Hippocampal formation (tissue), 2 donors: ENCODE measurements at regions not wholly inside any gene's neighbourhood (a gene's known extent, or its start where the extent isn't known, plus 50 kb on each side); places are given as distances from the start of the nearest gene placed in this dataset.
"Not testable (repeated sequence)": the region's sequence is repeated elsewhere in the genome, so short reads cannot be mapped to it uniquely, and the experiment has no call there.

Experiments used
- DNase-seq, 2 donors: peaks; one replicate each; lab custom pipeline; 2025; lab: John Stamatoyannopoulos, UW

- DNase-seq: not testable (repeated sequence)
These were observed 710.3 kb upstream of the INTU start for GRCh38 chr4:126922328-126922938.

DNA sequence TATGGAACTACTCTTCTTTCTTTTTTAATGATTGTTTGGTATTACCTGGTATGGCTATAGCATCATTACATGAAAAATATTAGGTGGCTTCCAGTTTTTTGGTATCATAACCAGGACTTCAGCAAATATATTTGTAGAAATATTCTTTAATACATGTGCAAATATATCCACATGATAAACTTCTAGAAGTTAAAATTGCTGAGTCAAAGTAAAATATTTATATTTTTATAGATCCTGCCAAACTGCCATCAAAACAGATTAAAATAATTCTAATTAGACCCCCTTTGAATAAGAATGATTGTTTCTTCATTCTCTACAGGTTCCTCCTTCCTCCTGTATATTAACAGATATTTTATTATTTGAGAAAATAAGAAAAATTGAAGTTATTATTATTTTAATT is 708.5 kb upstream of the INTU start:
- DNase-seq: no peak

GRCh38 chr4:126930059-126930458 is 702.7 kb upstream of the INTU start:
- not testable (repeated sequence) for DNase-seq

DNA sequence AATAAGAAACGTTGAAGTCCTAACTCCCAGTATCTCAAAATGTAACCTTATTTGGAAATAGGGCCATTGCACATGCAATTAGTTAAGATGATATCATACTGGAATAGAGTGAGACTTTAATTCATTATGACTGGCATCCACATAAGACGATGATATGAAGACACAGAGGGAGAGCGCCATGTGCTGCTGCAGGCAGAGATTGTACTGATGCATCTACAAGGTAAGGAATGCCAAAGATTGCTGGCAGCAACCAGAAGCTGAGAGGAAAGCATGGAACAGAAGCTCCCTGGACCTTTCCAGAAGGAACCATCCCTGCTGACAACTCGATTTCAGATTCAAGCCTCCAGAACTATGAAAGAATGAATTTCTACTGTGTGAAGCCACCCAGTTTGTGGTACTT is 697.0 kb upstream of the INTU start:
- DNase-seq: no peak

- DNase-seq: no peak
These were observed 695.4 kb upstream of the INTU start for GRCh38 chr4:126937342-126937741.

DNA sequence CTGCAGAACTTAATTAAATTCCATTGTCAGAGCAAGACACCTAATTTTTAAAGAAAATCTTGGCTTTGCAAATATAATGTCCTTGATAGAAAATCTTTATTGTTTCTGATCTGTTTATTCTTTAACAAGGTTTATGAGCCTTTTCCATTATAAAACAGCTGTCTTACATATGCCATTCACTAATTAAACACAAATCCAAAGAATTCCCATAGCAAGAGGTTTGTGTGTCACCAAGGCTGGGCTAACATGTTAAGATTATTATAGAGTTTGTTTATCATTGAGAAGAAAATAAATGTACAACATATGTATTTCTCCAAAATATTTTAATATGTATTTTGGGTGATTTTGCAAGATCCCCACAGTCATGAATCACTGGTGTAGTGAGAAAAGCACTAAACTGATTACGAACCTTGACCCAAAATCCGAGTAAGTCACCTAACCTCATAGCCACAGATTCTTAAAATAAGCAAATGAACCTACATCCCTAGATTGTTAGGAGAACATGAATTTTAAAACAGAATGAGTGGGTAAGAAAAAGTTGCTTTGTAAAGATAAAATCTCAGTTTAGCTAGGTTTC is 694.8 kb upstream of the INTU start:
- no peak for DNase-seq

- DNase-seq: no peak
These were observed 693.4 kb upstream of the INTU start for GRCh38 chr4:126939401-126939800.

DNA sequence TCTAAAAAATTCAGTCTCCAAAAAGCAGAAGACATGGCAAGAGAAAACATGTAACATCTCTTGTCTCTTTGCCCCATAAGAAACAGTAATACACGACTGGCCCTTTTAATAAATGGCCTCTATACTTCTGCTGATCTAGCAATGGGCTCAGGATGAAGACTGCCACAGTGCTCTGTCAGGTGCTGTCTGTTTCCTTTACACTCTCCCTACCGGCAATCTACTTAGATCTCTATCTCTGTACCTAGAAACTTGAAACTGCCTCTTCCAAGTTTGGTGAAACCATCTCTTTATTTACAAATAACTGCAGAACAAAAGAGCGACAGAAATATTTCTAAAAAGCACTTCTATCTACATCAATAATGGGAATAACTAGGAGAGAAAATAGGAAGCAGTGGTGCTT is 685.2 kb upstream of the INTU start:
- no peak for DNase-seq

DNA sequence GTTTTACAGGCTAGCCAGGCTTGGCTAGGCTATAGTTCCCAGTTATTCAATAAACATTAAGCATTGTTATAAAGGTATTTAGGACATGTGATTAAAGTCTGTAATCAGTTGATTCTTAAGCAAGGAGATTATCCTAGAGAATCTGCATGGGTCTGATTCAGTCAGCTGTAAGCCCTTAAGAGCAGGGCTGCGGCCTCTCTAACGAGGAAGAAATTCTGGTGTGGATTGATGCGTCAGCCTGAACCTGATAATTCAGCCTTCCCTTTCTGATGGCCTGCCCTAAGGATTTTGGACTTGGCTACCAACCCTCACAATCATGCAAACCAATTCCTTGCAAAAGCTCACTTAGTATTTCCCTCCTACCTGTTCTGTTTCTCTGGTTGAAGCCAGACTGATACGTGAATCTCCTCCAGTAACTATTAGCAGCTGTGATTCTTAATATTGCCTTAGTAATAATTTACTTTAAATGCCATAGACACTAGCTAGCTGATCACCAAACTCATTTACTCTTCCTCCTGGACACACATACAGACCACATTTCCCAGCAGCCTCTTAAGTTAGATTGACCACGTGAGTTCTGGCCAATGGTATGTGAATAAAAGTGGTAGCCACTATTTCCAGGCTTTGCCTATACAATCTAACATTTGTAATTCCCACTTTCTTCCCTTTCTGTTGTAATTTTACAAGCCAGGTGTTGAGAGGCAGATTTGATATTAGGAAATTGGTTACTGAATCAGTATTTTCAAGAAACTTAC is 678.0 kb upstream of the INTU start:
- no peak for DNase-seq

DNA sequence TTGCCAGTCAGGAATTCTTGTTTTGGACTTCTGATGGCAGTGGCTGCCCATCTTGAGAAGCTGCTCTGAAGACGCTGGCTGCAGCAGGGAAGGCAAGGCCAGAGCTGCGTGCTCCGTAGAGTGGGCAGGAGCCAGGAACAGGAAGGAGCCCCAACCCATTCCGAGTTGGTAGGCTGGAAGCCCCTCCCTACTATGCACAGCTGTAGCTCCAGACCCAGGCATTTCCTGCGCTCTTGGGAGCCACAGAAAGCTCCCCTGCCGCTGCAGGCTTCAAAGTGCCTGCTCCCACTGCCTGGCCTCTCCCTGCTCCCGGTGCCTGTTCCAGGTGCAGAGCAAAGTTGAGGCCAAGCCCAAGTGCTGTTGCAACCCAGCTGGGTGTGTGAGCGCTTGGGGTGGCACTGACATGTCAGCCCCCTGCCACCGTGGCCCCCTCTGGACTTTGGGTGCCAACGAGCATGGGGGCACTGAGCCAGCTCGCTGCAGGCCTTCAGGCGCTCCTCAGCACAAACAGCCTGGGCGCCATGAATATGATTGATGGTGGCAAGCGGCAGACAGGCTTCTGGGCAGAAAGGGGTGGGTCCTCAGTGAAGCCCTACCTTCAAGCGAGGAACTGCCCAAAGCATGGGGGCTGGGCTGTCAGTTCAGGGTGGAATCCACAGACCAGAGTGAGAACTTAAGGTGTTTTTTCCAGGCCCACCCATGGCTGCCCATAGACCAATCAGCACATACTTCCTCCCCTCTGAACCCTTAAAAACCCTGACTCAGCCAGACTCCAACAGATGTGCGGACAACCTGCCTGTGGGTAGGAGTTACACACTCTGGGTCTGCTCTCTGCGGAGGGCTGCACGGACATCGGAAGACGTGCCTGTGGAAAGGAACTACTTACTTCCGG is 677.2 kb upstream of the INTU start:
- DNase-seq: no peak

DNA sequence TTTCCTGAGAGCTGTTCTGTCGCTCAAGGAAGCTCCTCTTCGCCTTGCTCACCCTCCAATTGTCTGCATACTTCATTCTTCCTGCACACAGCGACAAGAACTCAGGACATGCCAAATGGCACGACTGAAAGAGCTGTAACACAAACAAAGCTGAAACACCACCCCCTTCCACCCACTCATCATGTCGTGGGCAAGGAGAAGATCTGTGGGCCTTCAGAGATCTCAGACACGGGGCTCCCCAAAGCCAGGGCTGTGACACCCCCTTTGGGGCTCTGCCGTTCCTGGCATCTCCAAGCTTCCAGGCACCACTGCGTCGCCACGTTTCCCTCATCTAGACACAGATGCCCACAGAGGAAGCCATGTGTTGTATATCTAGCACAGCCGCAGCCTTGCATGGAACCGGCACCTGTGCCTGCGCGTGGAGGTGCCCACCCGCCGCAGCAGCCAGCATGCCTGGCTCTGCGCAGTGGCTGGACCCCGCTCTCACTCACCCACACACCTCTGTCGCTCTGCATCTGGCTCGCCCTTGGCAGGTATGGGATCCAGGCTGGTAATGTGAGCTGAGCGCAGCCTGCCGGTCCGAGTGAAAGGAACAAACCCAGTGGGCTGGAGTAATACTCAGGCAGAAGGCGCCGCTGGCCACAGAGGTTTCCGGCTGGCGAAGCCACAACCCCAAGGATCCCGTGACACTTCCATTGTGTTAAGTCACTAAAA is 676.4 kb upstream of the INTU start:
- DNase-seq: no peak

GRCh38 chr4:126957556-126957955 is 675.2 kb upstream of the INTU start:
- DNase-seq: no peak

DNA sequence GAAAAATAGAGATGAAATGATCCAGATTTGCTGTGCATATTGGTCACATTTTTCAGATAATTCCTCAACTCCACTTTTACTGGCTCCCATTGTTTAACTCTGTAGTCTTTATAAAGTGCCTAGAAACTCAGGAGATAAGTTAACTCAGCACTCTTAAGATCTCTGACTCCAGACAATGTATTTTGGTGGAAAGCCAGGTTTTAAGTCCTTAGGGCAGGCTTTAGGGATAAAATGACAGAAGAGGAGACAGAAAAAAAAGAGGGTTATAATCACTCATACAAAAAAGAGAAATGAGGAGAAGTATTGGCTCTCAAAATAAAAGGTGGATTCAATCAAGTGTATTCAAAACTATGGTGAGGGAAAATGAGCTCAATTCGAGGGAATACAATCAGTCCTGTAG is 674.8 kb upstream of the INTU start:
- no peak for DNase-seq

DNA sequence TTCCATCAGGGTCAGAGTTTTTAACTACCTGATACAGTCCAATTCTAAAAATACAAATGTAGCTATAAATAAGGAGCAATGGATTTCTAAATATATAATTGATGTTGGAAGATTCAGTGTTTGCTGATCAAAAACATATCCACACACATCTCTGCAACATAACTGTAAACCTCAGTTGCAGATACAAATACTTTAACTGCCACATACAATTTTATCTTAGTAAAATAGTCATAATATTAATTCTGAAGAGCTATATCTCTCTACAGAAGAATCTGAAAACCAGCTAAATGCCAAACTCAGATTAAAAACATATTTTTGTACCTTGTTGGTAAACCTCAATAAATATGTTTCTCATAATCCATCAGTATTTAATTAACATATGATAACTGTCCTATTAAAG is 674.3 kb upstream of the INTU start:
- DNase-seq: no peak

GRCh38 chr4:126959056-126959745 is 673.6 kb upstream of the INTU start:
- DNase-seq: no peak

- no peak for DNase-seq
These were observed 672.0 kb upstream of the INTU start for GRCh38 chr4:126960760-126961159.

DNA sequence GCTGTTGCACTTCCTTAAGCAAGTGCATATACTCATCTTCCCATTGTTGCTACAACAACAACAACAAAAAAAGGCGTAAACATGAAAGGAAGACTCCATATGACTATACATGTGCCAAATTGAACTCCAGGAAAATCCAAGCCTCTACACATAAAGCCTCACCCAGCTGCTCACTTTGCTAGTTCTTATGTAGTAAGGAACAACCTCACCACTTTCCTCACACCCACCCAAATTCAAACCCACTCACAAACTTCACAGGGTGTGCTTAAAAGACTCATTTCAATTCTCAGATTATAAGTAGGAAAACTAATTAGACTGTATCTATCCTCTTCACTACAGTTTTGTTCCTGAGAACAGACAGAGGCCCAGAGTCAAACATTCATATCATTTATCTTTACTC is 671.1 kb upstream of the INTU start:
- DNase-seq: no peak

GRCh38 chr4:126965877-126966276 is 666.9 kb upstream of the INTU start:
- no peak for DNase-seq

DNA sequence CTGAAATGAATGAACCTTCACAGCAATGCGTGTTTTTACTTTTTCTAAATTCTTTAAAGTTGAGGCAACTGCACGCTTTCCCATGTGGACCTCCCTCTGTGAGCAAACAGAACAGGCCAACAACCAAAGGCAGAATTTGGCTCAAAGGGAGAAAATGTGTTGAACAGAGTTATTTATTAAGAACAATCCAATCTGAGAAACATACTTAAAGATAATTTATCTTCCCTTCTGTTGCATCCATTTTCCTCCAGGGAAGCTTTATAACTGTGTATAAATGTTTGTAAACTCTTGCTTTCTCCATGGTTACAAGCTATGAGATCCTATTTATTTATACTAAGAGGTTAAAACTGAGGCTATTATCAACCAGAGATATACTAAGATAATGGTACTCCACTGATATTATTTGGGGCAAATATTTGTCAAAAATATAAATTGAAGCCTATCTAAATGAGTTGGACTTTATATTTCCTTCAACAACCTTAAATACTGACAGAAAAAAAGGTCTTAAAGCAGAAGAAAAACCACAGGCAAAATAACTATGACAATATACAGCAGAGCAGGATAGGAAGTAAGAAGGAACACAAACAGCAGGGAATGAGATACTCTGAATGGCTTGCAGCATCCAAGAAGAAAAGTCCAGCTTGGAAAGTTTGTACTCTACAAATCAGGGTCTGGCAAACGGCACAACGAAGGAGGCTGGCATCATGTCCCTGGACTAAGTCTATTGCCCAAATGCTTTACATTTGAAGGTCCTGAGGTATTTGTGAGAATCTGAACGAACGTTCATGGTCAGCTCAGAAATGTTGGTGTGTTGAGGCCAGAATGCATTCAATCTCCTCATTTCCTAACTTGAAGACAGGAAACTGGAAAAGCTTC is 663.2 kb upstream of the INTU start:
- DNase-seq: no peak

GRCh38 chr4:126973201-126973600 is 659.6 kb upstream of the INTU start:
- DNase-seq: no peak
